ENCODE measurements at regions not wholly inside any gene's neighbourhood (a gene's known extent, or its start where the extent isn't known, plus 50 kb on each side); places are given as distances from the start of the nearest gene placed in this dataset.
A peak's percentile ranks its signal among the peaks of the same experiment; 100 is the strongest.

GRCh38 chr2:10187661-10188060 is 65.1 kb downstream of the RRM2 start:
- intact Hi-C loops (cut with DNase I): no loop called here
- H3K27me3 ChIP-seq: no peaks in the 10 kb centered on the region
- TF ChIP-seq POLR2A (IDR thresholded peaks at IDR 0.05): no peak
- TF ChIP-seq, protein P1, sequence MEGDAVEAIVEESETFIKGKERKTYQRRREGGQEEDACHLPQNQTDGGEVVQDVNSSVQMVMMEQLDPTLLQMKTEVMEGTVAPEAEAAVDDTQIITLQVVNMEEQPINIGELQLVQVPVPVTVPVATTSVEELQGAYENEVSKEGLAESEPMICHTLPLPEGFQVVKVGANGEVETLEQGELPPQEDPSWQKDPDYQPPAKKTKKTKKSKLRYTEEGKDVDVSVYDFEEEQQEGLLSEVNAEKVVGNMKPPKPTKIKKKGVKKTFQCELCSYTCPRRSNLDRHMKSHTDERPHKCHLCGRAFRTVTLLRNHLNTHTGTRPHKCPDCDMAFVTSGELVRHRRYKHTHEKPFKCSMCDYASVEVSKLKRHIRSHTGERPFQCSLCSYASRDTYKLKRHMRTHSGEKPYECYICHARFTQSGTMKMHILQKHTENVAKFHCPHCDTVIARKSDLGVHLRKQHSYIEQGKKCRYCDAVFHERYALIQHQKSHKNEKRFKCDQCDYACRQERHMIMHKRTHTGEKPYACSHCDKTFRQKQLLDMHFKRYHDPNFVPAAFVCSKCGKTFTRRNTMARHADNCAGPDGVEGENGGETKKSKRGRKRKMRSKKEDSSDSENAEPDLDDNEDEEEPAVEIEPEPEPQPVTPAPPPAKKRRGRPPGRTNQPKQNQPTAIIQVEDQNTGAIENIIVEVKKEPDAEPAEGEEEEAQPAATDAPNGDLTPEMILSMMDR (IDR thresholded peaks at IDR 0.05): no peak
- H3K4me3 ChIP-seq: no peak overlapping the region
- DNase-seq: no peak
- H3K36me3 ChIP-seq: no peaks in the 10 kb centered on the region
- H3K4me1 ChIP-seq: no peaks in the 10 kb centered on the region
- H3K27ac ChIP-seq: no peak overlapping the region
- WGBS, 2 donors: 93% methylated on average over 8 to 11 of the region's 14 CpGs
- H3K9me3 ChIP-seq: no peaks in the 10 kb centered on the region

- Histone ChIP-seq H3K4me3 (no peak overlapping the region), H3K9me3 (no peaks in the 10 kb centered on the region), H3K27me3 (no peaks in the 10 kb centered on the region), H3K4me1 (peaks cover 0 to 5% (median under 1%) of the 10 kb centered on the region in 3 donors), H3K36me3 (no peaks in the 10 kb centered on the region), H3K27ac (no peak overlapping the region)
- TF ChIP-seq, protein P1 (IDR thresholded peaks at IDR 0.05): peak in 1 of 6 experiments; percentile 33
- TF ChIP-seq POLR2A (IDR thresholded peaks at IDR 0.05): no peak
- WGBS, 2 donors: 93 to 100% methylated on average over 3 to 4 of the region's 7 CpGs
- intact Hi-C loops (cut with DNase I): no loop called here
- no peak for DNase-seq
Observed at GRCh38 chr2:10188211-10188610, 65.7 kb downstream of the RRM2 start.

GRCh38 chr2:10188729-10189305 is 66.3 kb downstream of the RRM2 start:
- WGBS, 2 donors: 92 to 100% methylated on average over 2 to 7 of the region's 12 CpGs
- no peaks in the 10 kb centered on the region for H3K27me3 ChIP-seq
- H3K27ac ChIP-seq: no peak overlapping the region
- H3K4me3 ChIP-seq: no peak overlapping the region
- H3K36me3 ChIP-seq: no peaks in the 10 kb centered on the region
- TF ChIP-seq POLR2A (IDR thresholded peaks at IDR 0.05): no peak
- TF ChIP-seq, protein P1 (IDR thresholded peaks at IDR 0.05): no peak
- DNase-seq: no peak
- H3K4me1 ChIP-seq: peaks cover 0 to 11% (median 6%) of the 10 kb centered on the region in 3 donors
- intact Hi-C loops (cut with DNase I): no loop called here
- H3K9me3 ChIP-seq: no peaks in the 10 kb centered on the region

DNA sequence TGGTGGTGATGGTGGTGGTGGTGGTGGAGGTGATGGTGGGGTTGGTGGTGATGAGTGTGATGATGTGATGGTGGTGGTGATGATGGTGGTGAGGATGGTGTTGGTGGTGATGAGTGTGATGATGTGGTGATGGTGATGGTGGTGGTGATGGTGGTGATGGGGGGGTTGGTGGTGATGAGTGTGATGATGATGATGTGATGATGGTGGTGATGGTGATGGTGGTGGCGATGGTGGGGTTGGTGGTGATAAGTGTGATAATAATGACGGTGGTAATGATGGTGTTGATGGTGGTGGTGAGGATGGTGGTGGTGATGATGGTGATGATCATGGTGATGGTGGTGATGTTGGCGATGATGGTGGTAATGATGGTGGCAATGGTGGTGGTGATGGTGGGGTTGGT is 67.7 kb downstream of the RRM2 start:
- intact Hi-C loops (cut with DNase I): no loop called here
- 93 to 95% methylated on average over 3 of the region's 3 CpGs for WGBS, 2 donors
- peaks cover 0 to 18% (median 9%) of the 10 kb centered on the region in 3 donors for H3K4me1 ChIP-seq
- no peak overlapping the region for H3K4me3 ChIP-seq
- DNase-seq: no peak
- TF ChIP-seq, protein P1 (IDR thresholded peaks at IDR 0.05): no peak
- no peak for TF ChIP-seq POLR2A (IDR thresholded peaks at IDR 0.05)
- H3K36me3 ChIP-seq: no peaks in the 10 kb centered on the region
- H3K27ac ChIP-seq: no peak overlapping the region
- H3K9me3 ChIP-seq: no peaks in the 10 kb centered on the region
- H3K27me3 ChIP-seq: no peaks in the 10 kb centered on the region

DNA sequence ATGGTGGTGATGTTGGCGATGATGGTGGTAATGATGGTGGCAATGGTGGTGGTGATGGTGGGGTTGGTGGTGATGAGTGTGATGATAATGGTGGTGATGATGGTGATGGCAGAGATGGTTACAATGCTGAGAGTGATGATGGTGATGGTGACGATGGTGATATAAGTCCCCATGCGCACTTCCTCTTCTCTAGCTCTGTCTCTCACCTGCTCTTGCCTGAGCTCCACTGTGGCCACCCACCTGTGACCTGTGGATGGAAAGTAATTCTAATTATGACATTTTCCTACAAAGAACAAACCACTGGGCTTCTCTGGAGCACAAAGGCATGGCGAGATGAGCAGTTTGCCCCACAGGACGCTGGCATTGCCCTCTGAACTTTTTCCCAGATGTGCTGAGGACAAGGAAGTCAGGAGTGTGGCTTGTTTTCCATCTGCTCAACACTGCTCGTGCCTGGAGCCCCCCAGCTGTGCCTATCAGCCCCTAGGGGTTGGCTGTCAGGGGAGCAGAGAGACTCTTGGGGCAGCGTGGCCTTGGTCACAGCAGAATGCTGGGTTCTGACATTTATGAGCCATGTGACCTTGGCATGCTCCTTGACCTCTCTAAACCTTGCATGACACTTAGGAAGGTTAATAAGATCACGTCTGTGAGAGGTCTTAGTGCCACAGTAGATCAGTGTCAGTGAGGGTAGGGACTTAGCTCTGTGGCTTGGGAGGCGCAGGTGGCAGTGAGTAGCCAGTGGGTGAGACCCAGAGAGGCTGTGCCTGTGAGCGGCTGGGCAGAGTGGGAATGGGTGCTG is 68.4 kb downstream of the RRM2 start:
- H3K36me3 ChIP-seq: no peaks in the 10 kb centered on the region
- peaks cover 0 to 18% (median 9%) of the 10 kb centered on the region in 3 donors for H3K4me1 ChIP-seq
- no peaks in the 10 kb centered on the region for H3K27me3 ChIP-seq
- no peak for TF ChIP-seq POLR2A (IDR thresholded peaks at IDR 0.05)
- TF ChIP-seq, protein P1 (IDR thresholded peaks at IDR 0.05): no peak
- intact Hi-C loops (cut with DNase I): no loop called here
- no peak for DNase-seq
- H3K27ac ChIP-seq: no peak overlapping the region
- 92 to 94% methylated on average over 7 to 8 of the region's 10 CpGs for WGBS, 2 donors
- H3K9me3 ChIP-seq: no peaks in the 10 kb centered on the region
- no peak overlapping the region for H3K4me3 ChIP-seq
